SU-DHL-6 (cell line): ENCODE measurements at regions not wholly inside any gene's neighbourhood (a gene's known extent, or its start where the extent isn't known, plus 50 kb on each side); places are given as distances from the start of the nearest gene placed in this dataset.

Experiments used
- H2AFZ ChIP-seq: fragments of 200-600 bp; sonication (generic); 2 replicates; pipeline ENCODE4 v1.6.1; 2014; ENCODE audit warnings: low read depth, mild to moderate bottlenecking, moderate library complexity, mixed read lengths, antibody characterized with exemption, low read length; ENCODE audit not compliant: severe bottlenecking
- H3F3A ChIP-seq: fragments of 200-600 bp; shearing (Covaris generic); 2 replicates; pipeline ENCODE4 v1.6.0; 2016; ENCODE audit warnings: antibody characterized with exemption, mild to moderate bottlenecking; ENCODE audit not compliant: insufficient read depth
- H3K27ac ChIP-seq: fragments of 200-600 bp; sonication (generic); 2 replicates; pipeline ENCODE4 v1.5.1; 2016; ENCODE audit warnings: low read depth, mild to moderate bottlenecking, low read length, moderate library complexity, mixed read lengths
- H3K27me3 ChIP-seq: fragments of 200-600 bp; sonication (generic), shearing (Covaris generic); 2 replicates; pipeline ENCODE4 v1.6.0; 2014; ENCODE audit warnings: mild to moderate bottlenecking, low read length
- H3K36me3 ChIP-seq: fragments of 200-600 bp; sonication (generic); 2 replicates; pipeline ENCODE4 v1.6.1; 2014; ENCODE audit warnings: mild to moderate bottlenecking, low read length, mixed read lengths
- H3K4me2 ChIP-seq: fragments of 300-600, 200-600 bp; shearing (Covaris generic), sonication (generic); 2 replicates; pipeline ENCODE4 v1.6.0; 2014; ENCODE audit warnings: low read length, low read depth, mild to moderate bottlenecking; ENCODE audit not compliant: poor library complexity, severe bottlenecking
- H3K4me3 ChIP-seq: fragments of 200-600 bp; sonication (generic); 2 replicates; pipeline ENCODE4 v1.5.1; 2014; ENCODE audit warnings: antibody characterized with exemption, low read length, mild to moderate bottlenecking, mixed read lengths; ENCODE audit not compliant: insufficient read depth, poor library complexity, severe bottlenecking
- H3K79me2 ChIP-seq: fragments of 200-600 bp; sonication (generic); 2 replicates; pipeline ENCODE4 v1.6.1; 2014; ENCODE audit warnings: mild to moderate bottlenecking, low read length, moderate library complexity; ENCODE audit not compliant: insufficient read depth
- H3K9ac ChIP-seq: fragments of 200-600 bp; sonication (generic); 2 replicates; pipeline ENCODE4 v1.7.0; 2014; ENCODE audit warnings: mild to moderate bottlenecking, low read length
- H3K9me2 ChIP-seq: fragments of 200-600 bp; sonication (generic); replicated peaks from 2 replicates; pipeline ENCODE4 v1.6.1; 2014; ENCODE audit warnings: low read length; ENCODE audit not compliant: insufficient read depth
- H3K9me3 ChIP-seq: fragments of 200-600 bp; sonication (generic); 2 replicates; pipeline ENCODE4 v1.6.1; 2014; ENCODE audit warnings: low read length, mixed read lengths; ENCODE audit not compliant: insufficient read depth
- H4K20me1 ChIP-seq: fragments of 200-600 bp; sonication (generic); 2 replicates; pipeline ENCODE4 v1.6.1; 2014; ENCODE audit warnings: low read depth, mild to moderate bottlenecking, antibody characterized with exemption, low read length, moderate library complexity, mixed read lengths
- EZH2phosphoT487 ChIP-seq: fragments of 200-600 bp; sonication (generic), shearing (Covaris generic); conservative IDR thresholded peaks from 2 replicates; pipeline ENCODE4 v1.6.1; 2018; ENCODE audit warnings: mild to moderate bottlenecking, antibody characterized with exemption, low read length, moderate library complexity, mixed read lengths
- TF ChIP-seq, protein P1 (sequence below): fragments of 200-600 bp; sonication (generic); IDR thresholded peaks from one replicate; pipeline ENCODE4 v1.5.1; 2017; ENCODE audit warnings: antibody characterized with exemption, mild to moderate bottlenecking, low read length, moderate library complexity; ENCODE audit not compliant: insufficient read depth, poor library complexity, severe bottlenecking

DNA sequence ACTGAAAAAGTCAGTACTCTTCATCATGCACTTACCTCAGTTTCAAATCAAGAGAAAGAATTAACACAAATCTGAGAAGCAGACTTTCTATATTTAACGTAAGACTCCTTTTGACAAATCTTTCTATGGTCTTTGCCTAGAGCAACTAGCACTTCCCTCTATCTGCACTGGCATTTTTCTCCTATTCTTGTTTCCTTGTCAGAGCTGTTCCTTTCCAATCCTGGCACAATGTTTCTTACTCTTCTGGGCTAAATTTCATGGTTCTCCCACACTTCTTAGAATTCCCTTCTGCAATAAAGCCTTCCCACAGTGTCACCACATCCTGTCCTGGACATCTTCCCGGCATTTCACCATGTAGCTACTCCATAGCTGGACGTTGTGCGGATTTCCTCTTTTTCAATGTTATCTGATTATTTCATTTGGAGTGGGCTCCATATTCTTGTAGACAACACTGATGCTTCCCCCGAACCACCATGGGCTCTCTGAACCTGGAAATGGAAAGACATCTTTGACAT is 144.7 kb upstream of the CTNNA2 start:
- no peaks in the 10 kb centered on the region for H3K9me2 ChIP-seq
- H3K4me2 ChIP-seq = no peak overlapping the region
- H3K27ac ChIP-seq = no peak overlapping the region
- no peaks in the 10 kb centered on the region for H3K9me3 ChIP-seq
- H3F3A ChIP-seq = no peaks in the 10 kb centered on the region
- no peak overlapping the region for H2AFZ ChIP-seq
- no peaks in the 10 kb centered on the region for H3K27me3 ChIP-seq
- no peaks in the 10 kb centered on the region for H4K20me1 ChIP-seq
- no peaks in the 10 kb centered on the region for H3K36me3 ChIP-seq
- H3K9ac ChIP-seq = no peak overlapping the region
- no peak overlapping the region for H3K4me3 ChIP-seq
- TF ChIP-seq, protein P1, sequence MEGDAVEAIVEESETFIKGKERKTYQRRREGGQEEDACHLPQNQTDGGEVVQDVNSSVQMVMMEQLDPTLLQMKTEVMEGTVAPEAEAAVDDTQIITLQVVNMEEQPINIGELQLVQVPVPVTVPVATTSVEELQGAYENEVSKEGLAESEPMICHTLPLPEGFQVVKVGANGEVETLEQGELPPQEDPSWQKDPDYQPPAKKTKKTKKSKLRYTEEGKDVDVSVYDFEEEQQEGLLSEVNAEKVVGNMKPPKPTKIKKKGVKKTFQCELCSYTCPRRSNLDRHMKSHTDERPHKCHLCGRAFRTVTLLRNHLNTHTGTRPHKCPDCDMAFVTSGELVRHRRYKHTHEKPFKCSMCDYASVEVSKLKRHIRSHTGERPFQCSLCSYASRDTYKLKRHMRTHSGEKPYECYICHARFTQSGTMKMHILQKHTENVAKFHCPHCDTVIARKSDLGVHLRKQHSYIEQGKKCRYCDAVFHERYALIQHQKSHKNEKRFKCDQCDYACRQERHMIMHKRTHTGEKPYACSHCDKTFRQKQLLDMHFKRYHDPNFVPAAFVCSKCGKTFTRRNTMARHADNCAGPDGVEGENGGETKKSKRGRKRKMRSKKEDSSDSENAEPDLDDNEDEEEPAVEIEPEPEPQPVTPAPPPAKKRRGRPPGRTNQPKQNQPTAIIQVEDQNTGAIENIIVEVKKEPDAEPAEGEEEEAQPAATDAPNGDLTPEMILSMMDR = no peak
- TF ChIP-seq EZH2phosphoT487 = no peak
- no peaks in the 10 kb centered on the region for H3K79me2 ChIP-seq

DNA sequence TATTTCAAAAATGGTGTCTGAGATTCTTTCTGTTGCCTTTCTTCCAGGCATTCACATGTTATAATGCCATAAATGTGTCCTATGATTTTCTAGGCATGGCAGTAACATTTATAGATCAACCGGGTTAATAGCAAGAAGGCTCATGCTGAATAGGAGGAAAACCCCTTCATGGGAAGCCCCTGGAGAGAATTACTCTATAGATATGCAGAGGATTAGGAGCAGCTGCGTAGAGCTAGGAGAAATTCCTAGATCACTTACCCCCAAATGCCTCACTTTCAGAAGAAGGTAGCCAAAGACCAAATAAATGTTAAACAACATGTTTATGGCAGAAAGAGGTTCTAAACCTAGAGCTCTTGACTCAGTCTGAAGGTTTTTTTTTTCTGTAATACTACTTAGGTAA is 153.4 kb upstream of the CTNNA2 start:
- no peaks in the 10 kb centered on the region for H3K79me2 ChIP-seq
- no peak overlapping the region for H3K9ac ChIP-seq
- no peaks in the 10 kb centered on the region for H4K20me1 ChIP-seq
- H3K27ac ChIP-seq = no peak overlapping the region
- H3K9me3 ChIP-seq = no peaks in the 10 kb centered on the region
- TF ChIP-seq, protein P1 = no peak
- TF ChIP-seq EZH2phosphoT487 = no peak
- no peaks in the 10 kb centered on the region; the same call in 1 of the 2 replicates for H3K9me2 ChIP-seq
- no peaks in the 10 kb centered on the region for H3K36me3 ChIP-seq
- H3F3A ChIP-seq = no peaks in the 10 kb centered on the region
- H2AFZ ChIP-seq = no peak overlapping the region
- H3K27me3 ChIP-seq = no peaks in the 10 kb centered on the region
- H3K4me2 ChIP-seq = no peak overlapping the region
- H3K4me3 ChIP-seq = no peak overlapping the region

DNA sequence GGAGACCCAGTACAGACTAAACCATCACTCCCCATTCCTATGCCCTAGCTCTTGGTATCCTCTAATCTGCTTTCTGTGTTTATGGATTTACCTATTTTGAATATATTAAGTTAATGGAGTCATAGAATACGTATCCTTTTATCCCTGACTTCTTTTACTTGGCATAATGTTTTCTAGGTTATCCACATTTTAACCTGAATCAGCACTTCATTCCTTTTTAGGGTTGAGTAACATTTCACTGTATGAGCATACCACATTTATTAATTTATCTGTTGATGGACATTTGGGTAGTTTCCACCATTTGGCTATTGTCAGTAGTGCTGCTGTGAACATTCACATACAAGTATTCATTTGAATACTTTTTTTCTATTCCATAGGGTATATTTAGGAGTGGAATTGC is 157.3 kb upstream of the CTNNA2 start:
- Histone ChIP-seq H3F3A (no peaks in the 10 kb centered on the region), H3K9me2 (no peaks in the 10 kb centered on the region; the same call in 1 of the 2 replicates)
- TF ChIP-seq EZH2phosphoT487 = no peak
- TF ChIP-seq, protein P1 = no peak

More for the DNA sequence above, 157.3 kb upstream of the CTNNA2 start:
- H3K4me3 ChIP-seq = no peak overlapping the region
- no peak overlapping the region for H3K9ac ChIP-seq
- H3K4me2 ChIP-seq = no peak overlapping the region
- H3K36me3 ChIP-seq = no peaks in the 10 kb centered on the region
- no peaks in the 10 kb centered on the region for H3K27me3 ChIP-seq
- H4K20me1 ChIP-seq = no peaks in the 10 kb centered on the region
- H3K79me2 ChIP-seq = no peaks in the 10 kb centered on the region
- no peak overlapping the region for H3K27ac ChIP-seq
- H2AFZ ChIP-seq = no peak overlapping the region
- H3K9me3 ChIP-seq = no peaks in the 10 kb centered on the region
